Smooth muscle cell (in vitro differentiated cells): ENCODE measurements at regions not wholly inside any gene's neighbourhood (a gene's known extent, or its start where the extent isn't known, plus 50 kb on each side); places are given as distances from the start of the nearest gene placed in this dataset.

Source experiments
- DNase-seq: peaks from one replicate; lab custom pipeline; 2025; ENCODE audit not compliant: unreplicated experiment; lab: John Stamatoyannopoulos, UW
- H2AFZ ChIP-seq: fragments of 200-600 bp; sonication (generic); 2 replicates; pipeline ENCODE4 v1.6.0; 2016; ENCODE audit warnings: antibody characterized with exemption, low read depth, mild to moderate bottlenecking
- H3F3A ChIP-seq: fragments of 200-600 bp; sonication (generic); 2 replicates; pipeline ENCODE4 v1.6.0; 2017; ENCODE audit warnings: antibody characterized with exemption, low read depth
- H3K27ac ChIP-seq: fragments of 200-600 bp; sonication (generic); 2 replicates; pipeline ENCODE4 v1.5.1; 2016; ENCODE audit warnings: low read depth, mild to moderate bottlenecking
- H3K27me3 ChIP-seq: fragments of 200-600 bp; sonication (generic); 2 replicates; pipeline ENCODE4 v1.6.1; 2016; ENCODE audit warnings: low read depth, mild to moderate bottlenecking
- H3K36me3 ChIP-seq: fragments of 200-600 bp; sonication (generic); 2 replicates; pipeline ENCODE4 v1.5.1; 2016; ENCODE audit warnings: low read depth
- H3K4me1 ChIP-seq: fragments of 200-600 bp; sonication (generic); 2 replicates; pipeline ENCODE4 v1.5.1; 2016; ENCODE audit warnings: low read depth
- H3K4me2 ChIP-seq: fragments of 200-600 bp; sonication (generic); 2 replicates; pipeline ENCODE4 v1.6.0; 2016; ENCODE audit warnings: mild to moderate bottlenecking
- H3K4me3 ChIP-seq: fragments of 200-600 bp; sonication (generic); 2 replicates; pipeline ENCODE4 v1.5.1; 2016; ENCODE audit warnings: mild to moderate bottlenecking
- H3K79me2 ChIP-seq: fragments of 200-600 bp; sonication (generic); 2 replicates; pipeline ENCODE4 v1.6.0; 2016; ENCODE audit warnings: low read depth, mild to moderate bottlenecking
- H3K9ac ChIP-seq: fragments of 200-600 bp; sonication (generic); 2 replicates; pipeline ENCODE4 v1.6.0; 2016; ENCODE audit warnings: low read depth
- H3K9me3 ChIP-seq: fragments of 200-600 bp; sonication (generic); replicated peaks from 2 replicates; pipeline ENCODE4 v1.5.1; 2016; ENCODE audit warnings: low read depth
- H4K20me1 ChIP-seq: fragments of 200-600 bp; sonication (generic); 2 replicates; pipeline ENCODE4 v1.6.0; 2016; ENCODE audit warnings: low read depth
- CTCF ChIP-seq: fragments of 200-600 bp; sonication (generic); IDR thresholded peaks from 2 replicates; pipeline ENCODE4 v1.5.1; 2017; ENCODE audit warnings: borderline replicate concordance, mild to moderate bottlenecking, antibody characterized with exemption; ENCODE audit not compliant: insufficient read depth, poor library complexity, severe bottlenecking
- WGBS: methylation state at CpG from one replicate; pipeline ENCODE4 v1.1.7; 2016; ENCODE audit warnings: low lambda C conversion rate; 5-methylcytosine and 5-hydroxymethylcytosine counted together

- no peaks in the 10 kb centered on the region for H3K9me3 ChIP-seq
- H3K27me3 ChIP-seq = no peaks in the 10 kb centered on the region
- no peaks in the 10 kb centered on the region for H4K20me1 ChIP-seq
- no peak overlapping the region for H3K27ac ChIP-seq
- no peak overlapping the region for H2AFZ ChIP-seq
- WGBS = 89% methylated on average over 2 of the region's 2 CpGs
- no peaks in the 10 kb centered on the region for H3F3A ChIP-seq
- TF ChIP-seq CTCF = no peak
- DNase-seq = no peak
- no peak overlapping the region for H3K4me2 ChIP-seq
- no peak overlapping the region for H3K4me3 ChIP-seq
- H3K36me3 ChIP-seq = no peaks in the 10 kb centered on the region
- no peaks in the 10 kb centered on the region for H3K79me2 ChIP-seq
- H3K9ac ChIP-seq = no peak overlapping the region
- no peaks in the 10 kb centered on the region for H3K4me1 ChIP-seq
Measured at GRCh38 chr1:224846119-224846907, 83.2 kb upstream of the DNAH14 start.

- H4K20me1 ChIP-seq = no peaks in the 10 kb centered on the region
- no peak overlapping the region for H3K9ac ChIP-seq
- no peak overlapping the region for H2AFZ ChIP-seq
- H3K4me3 ChIP-seq = no peak overlapping the region
- H3K4me2 ChIP-seq = no peak overlapping the region
- TF ChIP-seq CTCF = no peak
- H3K9me3 ChIP-seq = no peaks in the 10 kb centered on the region
- no peaks in the 10 kb centered on the region for H3K79me2 ChIP-seq
- no peaks in the 10 kb centered on the region for H3K4me1 ChIP-seq
- 85% methylated on average over 2 of the region's 2 CpGs for WGBS
- no peaks in the 10 kb centered on the region for H3K36me3 ChIP-seq
- no peak overlapping the region for H3K27ac ChIP-seq
- no peak for DNase-seq
- no peaks in the 10 kb centered on the region for H3F3A ChIP-seq
- H3K27me3 ChIP-seq = no peaks in the 10 kb centered on the region
Measured at GRCh38 chr1:224850446-224850845, 79.0 kb upstream of the DNAH14 start.

GRCh38 chr1:224851210-224851847 is 78.1 kb upstream of the DNAH14 start:
- Histone ChIP-seq H3K9ac (no peak overlapping the region), H3K4me3 (no peak overlapping the region), H3K4me1 (no peaks in the 10 kb centered on the region), H3K27ac (no peak overlapping the region), H2AFZ (no peak overlapping the region), H3F3A (no peaks in the 10 kb centered on the region), H3K79me2 (no peaks in the 10 kb centered on the region), H3K4me2 (no peak overlapping the region), H3K27me3 (no peaks in the 10 kb centered on the region), H4K20me1 (no peaks in the 10 kb centered on the region), H3K36me3 (no peaks in the 10 kb centered on the region), H3K9me3 (no peaks in the 10 kb centered on the region)
- TF ChIP-seq CTCF = peak; percentile 77
- DNase-seq = no peak
- WGBS = 58% methylated on average over 6 of the region's 6 CpGs
